HCT116 (cell line): ENCODE measurements at regions not wholly inside any gene's neighbourhood (a gene's known extent, or its start where the extent isn't known, plus 50 kb on each side); places are given as distances from the start of the nearest gene placed in this dataset.

ENCODE experiments used
- ATAC-seq: fragments of 200-7000 bp; cut with Tn5 transposase; 2 replicates; pipeline ENCODE4 v1.9.1; 2020; ENCODE audit warnings: mild to moderate bottlenecking, moderate library complexity
- BruUV-seq: library from RNA; stranded (reverse); fragments of 400-500 nt; replicated peaks from 2 replicates; lab custom pipeline; 2021; lab: Mats Ljungman, UMichigan
- CTCF ChIA-PET: fragments of 300-600 bp; sonication (Branson Sonifier 250); formaldehyde crosslinking; loops from one replicate; lab custom pipeline; 2021; ENCODE audit warnings: antibody characterized with exemption; lab: Charles Lee
- POLR2A ChIA-PET: fragments of 300-600, 350-600 bp; sonication (Branson Sonifier 250); formaldehyde crosslinking; loops from one replicate; lab custom pipeline; 2021; ENCODE audit warnings: antibody characterized with exemption; lab: Charles Lee
- RAD21 ChIA-PET, 2 experiments: fragments of 300-600 bp; sonication (Branson Sonifier 250); formaldehyde crosslinking; loops; one replicate each; lab custom pipeline; 2023; ENCODE audit warnings: low total read pairs in 2 of 2; ENCODE audit not compliant: uncharacterized antibody in 2 of 2, unreplicated experiment in 2 of 2, low non-redundant PET in 1 of 2; lab: Charles Lee
- DNase-seq: peaks from one replicate; pipeline ENCODE4 v3.0.0-alpha.2; 2010; ENCODE audit warnings: low read depth, low spot score
- H2AFZ ChIP-seq: fragments of 200-600 bp; shearing (Covaris generic), sonication (generic); 2 replicates; pipeline ENCODE4 v1.6.1; 2017; ENCODE audit warnings: low read depth, mixed run types, mixed read lengths, antibody characterized with exemption, low read length; ENCODE audit not compliant: poor library complexity, severe bottlenecking
- H3K27ac ChIP-seq: 2 replicates; pipeline ENCODE4 v1.5.1; 2012; ENCODE audit warnings: low read depth, low read length
- H3K27me3 ChIP-seq: fragments of 200-600 bp; sonication (generic); 2 replicates; pipeline ENCODE4 v1.6.1; 2016; ENCODE audit warnings: mixed run types, low read length, mixed read lengths; ENCODE audit not compliant: insufficient read depth
- H3K36me3 ChIP-seq, 2 experiments: fragments of 200-500 bp in 1 of 2; fragments of 200-600 bp in 1 of 2; sonication (Bioruptor generic) in 1 of 2; sonication (generic) in 1 of 2; 2 replicates each; pipeline versions ENCODE4 v1.5.1 to v1.6.1; 2014 to 2016; ENCODE audit warnings: low read length in 2 of 2, inconsistent platforms in 1 of 2, mixed read lengths in 1 of 2, mixed run types in 1 of 2; ENCODE audit not compliant: insufficient read depth in 2 of 2, control insufficient read depth in 1 of 2
- H3K4me1 ChIP-seq, 2 experiments: fragments of 200-600 bp in 1 of 2; sonication (generic) in 1 of 2; 2 replicates each; pipeline versions ENCODE4 v1.5.1 to v1.6.1; 2012 to 2017; ENCODE audit warnings: low read length in 2 of 2, inconsistent platforms in 1 of 2, mild to moderate bottlenecking in 1 of 2, mixed read lengths in 1 of 2, mixed run types in 1 of 2, moderate library complexity in 1 of 2; ENCODE audit not compliant: insufficient read depth in 2 of 2, control insufficient read depth in 1 of 2
- H3K4me2 ChIP-seq: fragments of 200-600 bp; sonication (generic); 2 replicates; pipeline ENCODE4 v1.6.1; 2017; ENCODE audit warnings: mixed run types, low read length, mixed read lengths
- H3K4me3 ChIP-seq, 2 experiments: fragments of 200-600 bp in 1 of 2; sonication (generic) in 1 of 2; replicated peaks in 1 of 2; 2 replicates each; pipeline ENCODE4 v1.5.1; 2011 to 2016; ENCODE audit warnings: low read length in 2 of 2, control low read depth in 1 of 2, low read depth in 1 of 2, mild to moderate bottlenecking in 1 of 2, mixed read lengths in 1 of 2, mixed run types in 1 of 2
- H3K79me2 ChIP-seq: fragments of 200-600 bp; sonication (generic); 2 replicates; pipeline ENCODE4 v1.6.1; 2017; ENCODE audit warnings: mild to moderate bottlenecking, mixed run types, low read length, moderate library complexity, mixed read lengths; ENCODE audit not compliant: insufficient read depth
- H3K9ac ChIP-seq: fragments of 200-600 bp; sonication (generic); 2 replicates; pipeline ENCODE4 v1.6.1; 2016; ENCODE audit warnings: low read length, mixed read lengths
- H3K9me2 ChIP-seq: fragments of 200-600 bp; sonication (generic), shearing (Covaris generic); 2 replicates; pipeline ENCODE4 v1.6.1; 2017; ENCODE audit warnings: mixed run types, mild to moderate bottlenecking, moderate library complexity; ENCODE audit not compliant: insufficient read depth
- H3K9me3 ChIP-seq, 2 experiments: fragments of 200-500 bp in 1 of 2; fragments of 200-600 bp in 1 of 2; sonication (Bioruptor generic) in 1 of 2; sonication (generic) in 1 of 2; 2 replicates each; pipeline ENCODE4 v1.6.1; 2014 to 2017; ENCODE audit warnings: low read length in 2 of 2, mixed read lengths in 2 of 2, inconsistent platforms in 1 of 2, low read depth in 1 of 2, mild to moderate bottlenecking in 1 of 2, mixed run types in 1 of 2, moderate library complexity in 1 of 2; ENCODE audit not compliant: control insufficient read depth in 1 of 2, insufficient read depth in 1 of 2
- H4K20me1 ChIP-seq: fragments of 200-600 bp; sonication (generic), shearing (Covaris generic); 2 replicates; pipeline ENCODE4 v1.6.1; 2017; ENCODE audit warnings: mixed run types, mild to moderate bottlenecking, moderate library complexity; ENCODE audit not compliant: insufficient read depth
- ATF3 ChIP-seq: IDR thresholded peaks from 2 replicates; pipeline ENCODE4 v1.6.1; 2012
- CTCF ChIP-seq, 3 experiments: fragments of 200-600 bp in 1 of 3; sonication (generic) in 1 of 3; IDR thresholded peaks in 2 of 3; conservative IDR thresholded peaks in 1 of 3; 2 replicates each; pipeline ENCODE4 v1.5.1; 2012 to 2017; ENCODE audit warnings: low read depth in 2 of 3, low read length in 2 of 3, antibody characterized with exemption in 1 of 3, borderline replicate concordance in 1 of 3, control low read depth in 1 of 3, mild to moderate bottlenecking in 1 of 3, mixed read lengths in 1 of 3, mixed run types in 1 of 3, moderate library complexity in 1 of 3; ENCODE audit not compliant: insufficient read depth in 1 of 3
- EGR1 ChIP-seq: IDR thresholded peaks from 2 replicates; pipeline ENCODE4 v1.6.1; 2012; ENCODE audit warnings: low read depth
- EZH2 ChIP-seq: fragments of 200-600 bp; sonication (generic); IDR thresholded peaks from 2 replicates; pipeline ENCODE4 v1.6.1; 2017; ENCODE audit warnings: antibody characterized with exemption, mixed run types
- EZH2phosphoT487 ChIP-seq: fragments of 200-600 bp; IDR thresholded peaks from 2 replicates; pipeline ENCODE4 v1.6.1; 2018; ENCODE audit warnings: antibody characterized with exemption, borderline replicate concordance
- FOSL1 ChIP-seq: IDR thresholded peaks from 2 replicates; pipeline ENCODE4 v1.6.1; 2012; ENCODE audit warnings: low read depth
- JUND ChIP-seq: IDR thresholded peaks from 2 replicates; pipeline ENCODE4 v1.6.1; 2012
- MAX ChIP-seq: IDR thresholded peaks from 2 replicates; pipeline ENCODE4 v1.6.1; 2012
- POLR2AphosphoS5 ChIP-seq: IDR thresholded peaks from 2 replicates; pipeline ENCODE4 v1.6.1; 2011; ENCODE audit warnings: mild to moderate bottlenecking, low read depth, low read length, moderate library complexity
- SIN3A ChIP-seq: IDR thresholded peaks from 2 replicates; pipeline ENCODE4 v1.6.1; 2012; ENCODE audit warnings: low read depth
- SP1 ChIP-seq: IDR thresholded peaks from 2 replicates; pipeline ENCODE4 v1.6.1; 2012; ENCODE audit warnings: low read depth
- SRF ChIP-seq: IDR thresholded peaks from 2 replicates; pipeline ENCODE4 v1.6.1; 2012; ENCODE audit warnings: low read depth
- TCF7L2 ChIP-seq: IDR thresholded peaks from 2 replicates; pipeline ENCODE4 v1.7.0; 2011; ENCODE audit warnings: borderline replicate concordance, inconsistent platforms; ENCODE audit not compliant: insufficient read depth, insufficient read length; ENCODE audit errors: extremely low read depth
- YY1 ChIP-seq: IDR thresholded peaks from 2 replicates; pipeline ENCODE4 v1.6.1; 2011; ENCODE audit warnings: low read length, low read depth, moderate library complexity, mild to moderate bottlenecking; ENCODE audit not compliant: insufficient replicate concordance; ENCODE audit errors: extremely low read depth
- ZBTB33 ChIP-seq: IDR thresholded peaks from 2 replicates; pipeline ENCODE4 v1.6.1; 2011; ENCODE audit warnings: mild to moderate bottlenecking, low read length, moderate library complexity; ENCODE audit not compliant: insufficient replicate concordance; ENCODE audit errors: extremely low read depth
- intact Hi-C: fragments of 100-400 bp; cut with micrococcal nuclease; formaldehyde crosslinking; loops from 2 replicates; pipeline ENCODE4 v1.10.0; 2022

- no peak for TF ChIP-seq EGR1
- TF ChIP-seq EZH2phosphoT487, result no peak
- no peak for TF ChIP-seq ATF3
- no peak for TF ChIP-seq FOSL1
- TF ChIP-seq JUND, result no peak
These were observed 221.5 kb downstream of the SLC4A3 start (continued) for GRCh38 chr2:219848882-219849281.

GRCh38 chr2:219851169-219851568, 223.7 kb downstream of the SLC4A3 start:
- ChIA-PET CTCF (no interaction called here), RAD21 (no interaction called here)
- no peak for ATAC-seq

More at GRCh38 chr2:219851169-219851568, 223.7 kb downstream of the SLC4A3 start:
- Histone ChIP-seq H3K36me3 (peaks cover 16 to 21% of the 10 kb centered on the region in 2 experiments), H3K4me1 (peaks cover 0 to 7% of the 10 kb centered on the region in 2 experiments; a peak in 1 of 4 replicates), H3K9ac (no peak overlapping the region), H3K27me3 (no peaks in the 10 kb centered on the region), H3K27ac (no peak overlapping the region), H4K20me1 (no peaks in the 10 kb centered on the region), H2AFZ (no peak overlapping the region), H3K79me2 (no peaks in the 10 kb centered on the region), H3K9me2 (no peaks in the 10 kb centered on the region), H3K4me2 (no peak overlapping the region), H3K9me3 (no peaks in the 10 kb centered on the region), H3K4me3 (no peak overlapping the region)
- no peak for DNase-seq
- POLR2A ChIA-PET, result interaction anchor here (0.7 kb wide), 1 partner anchor 1659 kb away, joined by 6 read pairs; no protein-coding TSS in a partner anchor
- intact Hi-C loops, result no loop called here
- BruUV-seq, result no TSS peak
- no peak for TF ChIP-seq ZBTB33
- no peak for TF ChIP-seq SP1
- no peak for TF ChIP-seq EZH2
- no peak for TF ChIP-seq CTCF (IDR thresholded peaks at IDR 0.05 in 2 of 3, conservative IDR thresholded peaks at IDR 0.05 in 1 of 3; ENCODE audit: borderline replicate concordance in 1 of 3, insufficient read depth in 1 of 3, low read depth in 2 of 3, low read length in 2 of 3)
- TF ChIP-seq MAX, result no peak
- no peak for TF ChIP-seq YY1
- no peak for TF ChIP-seq SRF
- no peak for TF ChIP-seq SIN3A
- TF ChIP-seq JUND, result no peak
- no peak for TF ChIP-seq TCF7L2
- TF ChIP-seq POLR2AphosphoS5, result no peak
